GM19372 (cell line): ENCODE measurements at regions not wholly inside any gene's neighbourhood (a gene's known extent, or its start where the extent isn't known, plus 50 kb on each side); places are given as distances from the start of the nearest gene placed in this dataset.

ENCODE experiments used
- ATAC-seq: cut with Tn5 transposase; IDR thresholded peaks from one replicate; pipeline ENCODE4 v1.9.1; 2021; ENCODE audit warnings: mild to moderate bottlenecking, low read depth, moderate library complexity; ENCODE audit not compliant: unreplicated experiment

GRCh38 chr2:71940695-71941094, 207.0 kb downstream of the CYP26B1 start:
- ATAC-seq = no peak

GRCh38 chr2:71939588-71940535, 207.8 kb downstream of the CYP26B1 start:
- no peak for ATAC-seq

- no peak for ATAC-seq
These were observed 208.7 kb downstream of the CYP26B1 start for GRCh38 chr2:71938659-71939587.

DNA sequence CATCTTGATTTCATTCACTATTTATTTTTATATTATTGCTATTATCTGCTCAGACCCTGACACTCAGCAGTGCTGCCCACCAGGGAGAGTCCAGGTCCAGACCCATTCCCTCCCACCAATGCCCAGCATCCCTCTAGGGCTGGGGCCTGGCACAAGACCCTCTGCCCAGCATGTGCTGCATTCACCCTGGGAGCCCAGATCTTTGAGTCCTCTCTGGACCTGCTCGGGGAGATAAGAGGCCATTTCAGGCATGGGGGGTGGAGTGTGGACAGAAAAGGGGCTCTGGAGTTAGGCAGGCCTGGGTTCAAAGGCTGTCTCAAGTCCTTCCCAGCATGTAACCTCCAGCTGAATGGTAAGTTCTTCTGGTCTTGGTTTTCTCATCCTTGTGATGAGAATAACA, 209.6 kb downstream of the CYP26B1 start:
- no peak for ATAC-seq

DNA sequence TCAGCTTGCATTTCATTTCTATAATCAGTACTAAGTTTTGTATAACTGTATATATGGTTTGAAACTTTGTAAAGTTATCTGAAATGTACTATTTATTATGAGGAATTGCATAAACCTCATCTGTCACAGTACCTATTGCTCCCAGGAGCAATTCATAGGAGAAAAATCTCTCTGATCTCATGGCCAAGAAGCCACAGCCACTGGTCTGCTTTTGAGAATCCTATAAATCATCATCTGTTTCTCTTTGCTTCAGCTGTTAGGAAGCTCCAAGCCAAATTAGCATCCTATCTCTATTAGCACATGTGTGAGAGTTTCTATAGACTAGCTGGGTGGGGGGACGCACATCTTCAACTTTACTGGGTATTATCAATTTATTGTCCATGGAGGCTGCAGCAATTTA, 210.3 kb downstream of the CYP26B1 start:
- ATAC-seq = no peak

GRCh38 chr2:71936076-71937030, 211.3 kb downstream of the CYP26B1 start:
- no peak for ATAC-seq

DNA sequence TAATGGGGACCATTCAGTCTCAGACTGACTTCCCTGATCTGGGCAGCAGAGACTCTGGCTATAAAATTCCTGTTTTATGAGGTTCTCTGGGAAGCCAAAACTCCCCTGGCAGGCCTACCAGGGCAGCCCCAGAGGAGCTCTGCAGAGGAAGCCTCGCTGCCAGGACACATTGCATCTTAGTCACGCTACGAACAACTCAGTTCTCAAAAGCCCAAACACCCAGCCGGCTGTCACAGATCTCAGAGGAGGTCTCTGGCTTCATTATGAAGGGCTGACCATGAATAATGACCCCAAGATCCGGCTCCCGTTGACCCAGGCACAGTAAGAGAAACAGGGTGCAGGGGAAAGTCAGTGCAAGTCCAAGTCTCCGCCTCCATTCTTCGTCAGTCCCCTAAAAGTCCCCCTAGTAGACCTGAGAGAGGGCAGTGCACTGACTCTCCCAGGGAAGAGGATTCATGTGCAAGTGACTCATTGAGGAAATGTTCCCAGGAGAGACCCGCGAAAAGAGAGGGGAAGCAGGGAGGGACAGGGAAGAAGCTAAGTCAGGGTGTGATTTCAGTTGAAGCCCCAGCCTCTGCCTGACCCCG, 212.3 kb downstream of the CYP26B1 start:
- ATAC-seq = no peak

GRCh38 chr2:71934595-71935261, 212.9 kb downstream of the CYP26B1 start:
- ATAC-seq = no peak

DNA sequence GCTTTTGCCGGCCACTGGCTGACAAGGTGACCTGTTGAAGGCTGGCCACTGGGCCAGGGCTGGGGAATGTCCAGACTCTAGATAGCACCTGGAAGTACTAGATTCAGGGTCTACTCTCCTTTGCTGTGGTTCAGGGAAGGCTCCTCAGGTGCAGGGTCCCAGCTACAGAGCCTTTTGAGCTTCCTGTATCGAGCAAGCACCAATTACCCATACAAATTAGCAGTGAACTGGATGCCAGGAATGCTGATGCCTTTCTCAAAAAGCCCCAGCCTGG, 213.4 kb downstream of the CYP26B1 start:
- ATAC-seq = no peak

DNA sequence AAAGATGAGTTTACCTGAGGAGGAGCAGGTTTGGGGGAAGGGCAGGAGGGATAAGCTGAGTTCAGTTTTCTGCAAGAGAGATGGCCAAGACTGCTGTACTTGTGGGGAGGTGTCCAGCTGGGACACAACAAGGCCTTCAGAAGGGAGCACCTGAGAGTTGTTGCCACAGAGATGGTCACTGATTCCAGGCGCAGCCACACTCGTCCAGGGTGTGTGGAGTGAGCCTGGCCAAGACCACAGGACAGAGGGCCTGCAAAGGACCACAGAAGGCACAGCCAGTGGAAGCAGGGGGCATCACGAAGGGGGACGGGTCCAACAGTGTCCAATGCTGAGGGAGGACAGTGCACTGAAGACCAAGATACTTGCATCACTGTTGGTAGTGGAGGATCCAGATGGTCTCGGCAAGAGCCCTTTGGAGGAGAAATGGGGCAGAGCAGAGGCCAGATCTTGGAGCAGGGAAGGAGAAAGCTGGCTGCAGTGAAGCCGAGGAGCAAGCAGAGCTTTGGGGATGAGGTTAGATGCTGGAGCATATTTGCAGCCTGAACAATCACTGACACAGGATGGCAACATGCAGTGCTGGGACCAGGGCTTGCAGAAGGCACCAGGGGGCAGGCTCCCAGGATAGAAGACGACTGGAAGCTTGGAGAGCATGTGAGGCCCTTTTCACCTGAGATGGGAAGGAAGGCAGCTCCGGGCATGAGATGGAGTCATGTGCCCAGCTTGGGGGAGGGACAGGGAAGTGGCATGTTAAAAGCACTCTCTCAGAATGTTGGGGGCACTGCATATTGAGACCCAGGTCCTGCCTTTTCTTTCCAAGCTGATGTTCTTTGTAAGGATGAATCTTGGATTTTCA, 214.0 kb downstream of the CYP26B1 start:
- ATAC-seq = no peak

GRCh38 chr2:71932780-71933466, 214.7 kb downstream of the CYP26B1 start:
- ATAC-seq = no peak

DNA sequence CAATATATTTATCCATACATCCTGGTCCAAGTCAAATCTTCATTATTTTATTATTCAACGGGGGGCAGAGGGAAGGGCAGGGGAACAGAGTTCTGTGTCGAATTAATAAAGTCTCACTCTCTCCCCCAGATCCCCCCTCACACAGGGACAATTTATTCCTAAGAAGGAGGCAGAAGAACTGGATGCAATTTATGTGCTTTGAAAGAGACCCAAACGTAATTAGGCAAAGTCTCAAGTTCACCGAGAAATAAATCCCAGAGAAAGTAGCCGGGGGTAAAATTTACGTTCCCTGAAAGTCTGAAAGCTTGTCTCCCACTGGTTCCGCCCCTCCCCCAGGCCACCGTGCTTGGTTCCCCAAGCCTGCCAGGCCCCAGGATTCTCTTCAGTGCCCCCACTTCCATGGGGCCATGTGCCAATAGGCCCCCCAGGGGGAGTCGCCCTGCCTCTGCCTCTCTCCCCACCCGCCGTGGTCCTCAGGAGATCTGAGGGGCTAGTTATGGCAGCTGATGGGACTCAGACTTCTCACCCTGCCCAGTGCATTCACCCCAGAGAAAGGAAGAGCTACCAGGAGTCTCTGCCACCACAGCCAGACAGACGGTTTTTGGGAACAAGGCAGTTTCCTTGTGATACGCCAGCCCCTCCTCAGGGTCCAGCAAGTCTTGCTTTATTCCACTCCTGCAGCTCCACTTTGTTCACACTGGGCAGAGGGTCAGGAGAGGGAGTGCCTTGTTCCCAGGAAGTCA, 215.5 kb downstream of the CYP26B1 start:
- no peak for ATAC-seq

DNA sequence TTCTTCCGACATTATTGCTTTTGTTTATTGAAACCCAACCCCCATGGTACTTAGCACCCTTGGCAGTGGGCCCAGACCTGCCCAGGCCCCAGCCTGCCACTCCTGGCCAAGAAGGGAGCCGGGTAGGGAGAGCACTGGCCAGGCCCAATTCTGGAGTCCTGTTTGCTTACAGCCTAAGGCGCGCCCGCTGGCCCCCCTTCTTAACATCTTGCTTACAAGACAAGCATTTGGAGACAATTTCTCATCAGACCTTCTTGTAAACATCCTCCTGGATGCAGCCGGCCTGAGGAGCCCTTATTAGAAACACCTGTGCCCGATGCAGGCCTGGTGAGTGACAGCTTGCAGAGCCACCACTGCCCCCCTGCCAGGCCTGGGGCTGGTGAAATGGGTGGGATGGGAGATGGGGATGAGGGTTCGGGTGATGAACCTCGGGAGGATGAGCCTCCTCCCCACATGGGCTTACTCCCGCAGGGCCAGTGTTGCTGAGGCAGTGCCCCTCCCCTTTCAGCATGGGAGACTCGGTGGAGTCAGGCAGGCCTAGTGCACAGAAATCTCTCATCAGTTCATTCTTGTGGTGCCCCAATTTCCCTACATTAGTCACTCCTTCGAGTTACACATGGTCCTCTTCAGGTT, 217.5 kb downstream of the CYP26B1 start:
- ATAC-seq = no peak

DNA sequence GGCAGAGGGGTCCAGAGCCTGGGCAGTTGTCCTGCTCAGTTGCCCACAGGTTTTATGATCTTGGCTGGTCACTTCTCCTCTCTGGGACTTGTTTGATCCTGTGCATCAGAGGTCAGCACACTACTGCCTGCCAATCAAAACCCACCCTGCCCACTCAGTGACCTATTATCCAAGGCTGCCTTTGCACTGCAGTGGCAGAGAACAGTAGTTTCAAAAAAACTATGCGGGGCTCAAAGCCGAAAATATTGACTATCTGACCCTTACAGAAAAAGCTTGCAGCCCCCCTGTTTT, 218.2 kb downstream of the CYP26B1 start:
- no peak for ATAC-seq

DNA sequence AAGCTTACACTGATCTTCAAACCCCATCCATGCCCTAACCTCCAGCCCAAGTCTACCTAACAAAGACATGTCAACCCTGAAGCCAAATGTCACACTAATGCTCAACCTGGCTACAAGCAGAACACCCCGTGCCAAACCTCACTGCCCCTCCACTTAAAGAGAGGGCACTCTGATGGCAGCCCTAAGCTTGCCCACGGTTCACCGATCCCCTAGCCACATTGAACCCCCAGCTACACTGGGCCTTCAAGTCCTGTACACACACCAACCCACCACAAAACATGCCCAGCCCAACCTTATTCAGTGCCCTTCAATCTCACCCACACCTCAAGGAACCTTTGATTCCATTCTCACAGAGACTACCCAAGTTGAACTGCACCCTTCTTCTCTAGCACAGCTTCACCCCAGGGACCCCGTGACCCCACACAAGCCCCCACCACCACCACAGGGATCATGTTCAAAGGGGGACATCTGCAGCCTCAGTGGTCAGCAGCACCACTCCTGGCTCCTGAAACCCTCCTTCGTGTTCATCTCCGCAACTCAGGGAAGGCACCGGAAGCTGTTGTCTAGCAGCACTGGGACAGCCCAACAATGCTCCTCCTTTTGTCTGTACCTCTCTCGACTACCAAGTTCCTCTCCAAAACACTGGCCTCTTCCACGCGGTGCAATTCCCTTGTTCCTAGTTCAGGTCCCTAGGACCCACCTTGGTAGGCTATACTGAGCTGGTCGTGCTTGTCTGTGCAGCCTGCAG, 218.8 kb downstream of the CYP26B1 start:
- ATAC-seq = no peak
